ENCODE measurements at regions not wholly inside any gene's neighbourhood (a gene's known extent, or its start where the extent isn't known, plus 50 kb on each side); places are given as distances from the start of the nearest gene placed in this dataset.
A peak's percentile ranks its signal among the peaks of the same experiment; 100 is the strongest.
"Not testable (repeated sequence)": the region's sequence is repeated elsewhere in the genome, so short reads cannot be mapped to it uniquely, and the experiment has no call there.

- no peak overlapping the region for H3K4me3 ChIP-seq (ENCODE audit: low read length in 2 of 2)
- H3K4me1 ChIP-seq (ENCODE audit: control insufficient read depth in 2 of 2, insufficient read depth in 2 of 2, low read length in 2 of 2) = peaks cover 12 to 14% of the 10 kb centered on the region in 2 donors
- 94% methylated on average over 1 of the region's 1 CpG for WGBS
- H3K36me3 ChIP-seq (ENCODE audit: control insufficient read depth in 2 of 2, insufficient read depth in 2 of 2, low read length in 1 of 2) = no peaks in the 10 kb centered on the region
- no peak overlapping the region for H3K27ac ChIP-seq (ENCODE audit: low read depth in 1 of 2, low read length in 1 of 2)
- H3K27me3 ChIP-seq (ENCODE audit: control insufficient read depth in 2 of 2, insufficient read depth in 1 of 2, low read length in 1 of 2) = no peaks in the 10 kb centered on the region
- no peak for DNase-seq (ENCODE audit: low read depth in 6 of 9, low spot score in 9 of 9)
- H3K9me3 ChIP-seq (ENCODE audit: control insufficient read depth in 2 of 2, insufficient read depth in 1 of 2, low read length in 1 of 2) = no peaks in the 10 kb centered on the region
These were observed 96.5 kb downstream of the OTUD1 start for GRCh38 chr10:23535381-23535780.

GRCh38 chr10:23538968-23539367 lies 100.1 kb downstream of the OTUD1 start:
- WGBS = 92% methylated on average over 3 of the region's 3 CpGs
- no peak overlapping the region for H3K4me3 ChIP-seq (ENCODE audit: low read length in 2 of 2)
- H3K9me3 ChIP-seq (ENCODE audit: control insufficient read depth in 2 of 2, insufficient read depth in 1 of 2, low read length in 1 of 2) = no peaks in the 10 kb centered on the region
- no peaks in the 10 kb centered on the region for H3K36me3 ChIP-seq (ENCODE audit: control insufficient read depth in 2 of 2, insufficient read depth in 2 of 2, low read length in 1 of 2)
- H3K27ac ChIP-seq (ENCODE audit: low read depth in 1 of 2, low read length in 1 of 2) = peak overlapping the region; percentile 75 to 98
- DNase-seq (ENCODE audit: low read depth in 6 of 9, low spot score in 9 of 9) = no peak
- H3K27me3 ChIP-seq (ENCODE audit: control insufficient read depth in 2 of 2, insufficient read depth in 1 of 2, low read length in 1 of 2) = no peaks in the 10 kb centered on the region
- H3K4me1 ChIP-seq (ENCODE audit: control insufficient read depth in 2 of 2, insufficient read depth in 2 of 2, low read length in 2 of 2) = peaks cover 25 to 28% of the 10 kb centered on the region in 2 donors

GRCh38 chr10:23540401-23541030 lies 101.6 kb downstream of the OTUD1 start:
- H3K27ac ChIP-seq (ENCODE audit: low read depth in 1 of 2, low read length in 1 of 2) = peak overlapping the region; percentile 66 to 98
- DNase-seq (ENCODE audit: low read depth in 6 of 9, low spot score in 9 of 9) = peak in 8 of 9 donors; percentile 56 to 93 (median 75)
- WGBS = 2% methylated on average over 2 of the region's 2 CpGs

GRCh38 chr10:23543691-23544380 lies 105.0 kb downstream of the OTUD1 start:
- Histone ChIP-seq H3K36me3 (ENCODE audit: control insufficient read depth in 2 of 2, insufficient read depth in 2 of 2, low read length in 1 of 2) (no peaks in the 10 kb centered on the region), H3K27ac (ENCODE audit: low read depth in 1 of 2, low read length in 1 of 2) (no peak overlapping the region), H3K9me3 (ENCODE audit: control insufficient read depth in 2 of 2, insufficient read depth in 1 of 2, low read length in 1 of 2) (no peaks in the 10 kb centered on the region), H3K4me1 (ENCODE audit: control insufficient read depth in 2 of 2, insufficient read depth in 2 of 2, low read length in 2 of 2) (peaks cover 17 to 24% of the 10 kb centered on the region in 2 donors), H3K27me3 (ENCODE audit: control insufficient read depth in 2 of 2, insufficient read depth in 1 of 2, low read length in 1 of 2) (no peaks in the 10 kb centered on the region), H3K4me3 (ENCODE audit: low read length in 2 of 2) (no peak overlapping the region)
- DNase-seq (ENCODE audit: low read depth in 6 of 9, low spot score in 9 of 9) = no peak
- WGBS = 67% methylated on average over 9 of the region's 9 CpGs

More at GRCh38 chr10:23540401-23541030, 101.6 kb downstream of the OTUD1 start:
- Histone ChIP-seq H3K36me3 (ENCODE audit: control insufficient read depth in 2 of 2, insufficient read depth in 2 of 2, low read length in 1 of 2) (no peaks in the 10 kb centered on the region), H3K9me3 (ENCODE audit: control insufficient read depth in 2 of 2, insufficient read depth in 1 of 2, low read length in 1 of 2) (no peaks in the 10 kb centered on the region), H3K4me1 (ENCODE audit: control insufficient read depth in 2 of 2, insufficient read depth in 2 of 2, low read length in 2 of 2) (peaks cover 17 to 24% of the 10 kb centered on the region in 2 donors), H3K27me3 (ENCODE audit: control insufficient read depth in 2 of 2, insufficient read depth in 1 of 2, low read length in 1 of 2) (no peaks in the 10 kb centered on the region), H3K4me3 (ENCODE audit: low read length in 2 of 2) (no peak overlapping the region)

GRCh38 chr10:23545866-23546265 lies 107.0 kb downstream of the OTUD1 start:
- peaks cover 11 to 12% of the 10 kb centered on the region in 2 donors for H3K4me1 ChIP-seq (ENCODE audit: control insufficient read depth in 2 of 2, insufficient read depth in 2 of 2, low read length in 2 of 2)
- 92% methylated on average over 2 of the region's 2 CpGs for WGBS
- H3K27ac ChIP-seq (ENCODE audit: low read depth in 1 of 2, low read length in 1 of 2); H3K4me3 ChIP-seq (ENCODE audit: low read length in 2 of 2); H3K36me3 ChIP-seq (ENCODE audit: control insufficient read depth in 2 of 2, insufficient read depth in 2 of 2, low read length in 1 of 2); DNase-seq (ENCODE audit: low read depth in 6 of 9, low spot score in 9 of 9); H3K27me3 ChIP-seq (ENCODE audit: control insufficient read depth in 2 of 2, insufficient read depth in 1 of 2, low read length in 1 of 2); H3K9me3 ChIP-seq (ENCODE audit: control insufficient read depth in 2 of 2, insufficient read depth in 1 of 2, low read length in 1 of 2): not testable (repeated sequence)

- Histone ChIP-seq H3K4me1 (ENCODE audit: control insufficient read depth in 2 of 2, insufficient read depth in 2 of 2, low read length in 2 of 2) (no peaks in the 10 kb centered on the region), H3K27me3 (ENCODE audit: control insufficient read depth in 2 of 2, insufficient read depth in 1 of 2, low read length in 1 of 2) (no peaks in the 10 kb centered on the region), H3K4me3 (ENCODE audit: low read length in 2 of 2) (no peak overlapping the region), H3K27ac (ENCODE audit: low read depth in 1 of 2, low read length in 1 of 2) (no peak overlapping the region), H3K9me3 (ENCODE audit: control insufficient read depth in 2 of 2, insufficient read depth in 1 of 2, low read length in 1 of 2) (no peaks in the 10 kb centered on the region), H3K36me3 (ENCODE audit: control insufficient read depth in 2 of 2, insufficient read depth in 2 of 2, low read length in 1 of 2) (no peaks in the 10 kb centered on the region)
- 77% methylated on average over 5 of the region's 5 CpGs for WGBS
- DNase-seq (ENCODE audit: low read depth in 6 of 9, low spot score in 9 of 9) = no peak
These were observed 118.0 kb downstream of the OTUD1 start for GRCh38 chr10:23556727-23557440.

GRCh38 chr10:23557777-23558176 lies 118.9 kb downstream of the OTUD1 start:
- no peak overlapping the region for H3K27ac ChIP-seq (ENCODE audit: low read depth in 1 of 2, low read length in 1 of 2)
- H3K4me3 ChIP-seq (ENCODE audit: low read length in 2 of 2) = no peak overlapping the region
- H3K9me3 ChIP-seq (ENCODE audit: control insufficient read depth in 2 of 2, insufficient read depth in 1 of 2, low read length in 1 of 2) = peaks cover 0 to 1% of the 10 kb centered on the region in 2 donors
- 83% methylated on average over 4 of the region's 4 CpGs for WGBS
- DNase-seq (ENCODE audit: low read depth in 6 of 9, low spot score in 9 of 9) = no peak
- H3K27me3 ChIP-seq (ENCODE audit: control insufficient read depth in 2 of 2, insufficient read depth in 1 of 2, low read length in 1 of 2) = no peaks in the 10 kb centered on the region
- no peaks in the 10 kb centered on the region for H3K4me1 ChIP-seq (ENCODE audit: control insufficient read depth in 2 of 2, insufficient read depth in 2 of 2, low read length in 2 of 2)
- no peaks in the 10 kb centered on the region for H3K36me3 ChIP-seq (ENCODE audit: control insufficient read depth in 2 of 2, insufficient read depth in 2 of 2, low read length in 1 of 2)

- Histone ChIP-seq H3K9me3 (ENCODE audit: control insufficient read depth in 2 of 2, insufficient read depth in 1 of 2, low read length in 1 of 2) (peaks cover 0 to 1% of the 10 kb centered on the region in 2 donors), H3K4me3 (ENCODE audit: low read length in 2 of 2) (no peak overlapping the region), H3K36me3 (ENCODE audit: control insufficient read depth in 2 of 2, insufficient read depth in 2 of 2, low read length in 1 of 2) (no peaks in the 10 kb centered on the region), H3K27ac (ENCODE audit: low read depth in 1 of 2, low read length in 1 of 2) (no peak overlapping the region), H3K27me3 (ENCODE audit: control insufficient read depth in 2 of 2, insufficient read depth in 1 of 2, low read length in 1 of 2) (no peaks in the 10 kb centered on the region), H3K4me1 (ENCODE audit: control insufficient read depth in 2 of 2, insufficient read depth in 2 of 2, low read length in 2 of 2) (no peaks in the 10 kb centered on the region)
- no peak for DNase-seq (ENCODE audit: low read depth in 6 of 9, low spot score in 9 of 9)
- 88% methylated on average over 6 of the region's 6 CpGs for WGBS
These were observed 119.5 kb downstream of the OTUD1 start for GRCh38 chr10:23558361-23558799.

- H3K27ac ChIP-seq (ENCODE audit: low read depth in 1 of 2, low read length in 1 of 2) = no peak overlapping the region
- H3K4me3 ChIP-seq (ENCODE audit: low read length in 2 of 2) = no peak overlapping the region
- WGBS = 78% methylated on average over 3 of the region's 3 CpGs
- H3K27me3 ChIP-seq (ENCODE audit: control insufficient read depth in 2 of 2, insufficient read depth in 1 of 2, low read length in 1 of 2) = no peaks in the 10 kb centered on the region
- no peaks in the 10 kb centered on the region for H3K4me1 ChIP-seq (ENCODE audit: control insufficient read depth in 2 of 2, insufficient read depth in 2 of 2, low read length in 2 of 2)
- no peaks in the 10 kb centered on the region for H3K36me3 ChIP-seq (ENCODE audit: control insufficient read depth in 2 of 2, insufficient read depth in 2 of 2, low read length in 1 of 2)
- no peaks in the 10 kb centered on the region for H3K9me3 ChIP-seq (ENCODE audit: control insufficient read depth in 2 of 2, insufficient read depth in 1 of 2, low read length in 1 of 2)
- no peak for DNase-seq (ENCODE audit: low read depth in 6 of 9, low spot score in 9 of 9)
These were observed 130.1 kb downstream of the OTUD1 start for GRCh38 chr10:23568996-23569395.

Measured in thymus (tissue), 11 donors.